ENCODE measurements at regions not wholly inside any gene's neighbourhood (a gene's known extent, or its start where the extent isn't known, plus 50 kb on each side); places are given as distances from the start of the nearest gene placed in this dataset.

DNA sequence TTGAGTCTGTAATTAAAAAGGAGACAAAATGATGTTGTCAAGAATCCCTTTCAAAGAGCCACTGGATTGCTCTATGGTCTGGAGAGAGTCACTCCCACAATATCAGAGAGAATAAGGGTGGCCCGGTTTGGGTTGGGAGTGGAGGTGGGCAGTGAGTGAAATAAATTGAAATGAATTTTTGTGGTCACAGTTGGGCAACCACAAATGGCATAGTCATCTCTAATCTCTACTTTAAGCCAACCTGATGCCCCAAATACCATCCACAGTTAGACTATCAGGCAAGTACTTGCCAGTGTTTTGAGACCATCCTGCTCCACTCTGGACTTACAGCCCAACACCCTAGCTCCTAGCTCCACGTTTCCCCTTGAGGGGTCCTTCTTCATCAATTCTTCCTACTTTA is 559.7 kb downstream of the BCL11A start:
- Histone ChIP-seq H3K4me1 (no peaks in the 10 kb centered on the region), H3K4me3 (ENCODE audit: low read depth, low read length) (no peak overlapping the region), H3K27me3 (no peaks in the 10 kb centered on the region), H3K36me3 (no peaks in the 10 kb centered on the region), H3K9me3 (no peaks in the 10 kb centered on the region)
- TF ChIP-seq, protein P1, sequence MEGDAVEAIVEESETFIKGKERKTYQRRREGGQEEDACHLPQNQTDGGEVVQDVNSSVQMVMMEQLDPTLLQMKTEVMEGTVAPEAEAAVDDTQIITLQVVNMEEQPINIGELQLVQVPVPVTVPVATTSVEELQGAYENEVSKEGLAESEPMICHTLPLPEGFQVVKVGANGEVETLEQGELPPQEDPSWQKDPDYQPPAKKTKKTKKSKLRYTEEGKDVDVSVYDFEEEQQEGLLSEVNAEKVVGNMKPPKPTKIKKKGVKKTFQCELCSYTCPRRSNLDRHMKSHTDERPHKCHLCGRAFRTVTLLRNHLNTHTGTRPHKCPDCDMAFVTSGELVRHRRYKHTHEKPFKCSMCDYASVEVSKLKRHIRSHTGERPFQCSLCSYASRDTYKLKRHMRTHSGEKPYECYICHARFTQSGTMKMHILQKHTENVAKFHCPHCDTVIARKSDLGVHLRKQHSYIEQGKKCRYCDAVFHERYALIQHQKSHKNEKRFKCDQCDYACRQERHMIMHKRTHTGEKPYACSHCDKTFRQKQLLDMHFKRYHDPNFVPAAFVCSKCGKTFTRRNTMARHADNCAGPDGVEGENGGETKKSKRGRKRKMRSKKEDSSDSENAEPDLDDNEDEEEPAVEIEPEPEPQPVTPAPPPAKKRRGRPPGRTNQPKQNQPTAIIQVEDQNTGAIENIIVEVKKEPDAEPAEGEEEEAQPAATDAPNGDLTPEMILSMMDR (IDR thresholded peaks at IDR 0.05; ENCODE audit: low read depth, low read length): no peak
- no peak for DNase-seq

DNA sequence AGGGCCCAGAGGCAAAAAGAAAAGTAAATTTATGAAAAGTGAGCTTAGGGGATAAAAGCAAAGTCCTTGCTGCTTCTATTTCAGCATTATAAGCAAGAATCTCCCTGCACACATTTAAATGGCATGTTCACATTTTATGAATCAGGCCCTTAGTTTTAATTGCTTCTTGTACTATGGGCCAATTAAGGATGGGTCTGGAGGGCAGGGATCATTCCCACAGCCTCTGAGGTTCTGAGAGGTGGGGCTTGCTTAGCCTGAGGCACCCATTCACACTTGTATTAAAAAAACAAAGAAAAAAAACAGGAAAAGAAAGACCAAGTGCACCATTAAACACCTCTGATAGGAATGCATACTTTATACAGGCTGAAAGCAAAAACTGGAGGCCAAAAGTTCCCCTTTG is 565.1 kb downstream of the BCL11A start:
- Histone ChIP-seq H3K4me1 (no peaks in the 10 kb centered on the region), H3K27me3 (no peaks in the 10 kb centered on the region), H3K36me3 (no peaks in the 10 kb centered on the region), H3K4me3 (ENCODE audit: low read depth, low read length) (no peak overlapping the region), H3K9me3 (no peaks in the 10 kb centered on the region)
- DNase-seq: no peak
- TF ChIP-seq, protein P1 (IDR thresholded peaks at IDR 0.05; ENCODE audit: low read depth, low read length): no peak

GRCh38 chr2:59986511-59986910 is 566.9 kb downstream of the BCL11A start:
- no peaks in the 10 kb centered on the region for H3K9me3 ChIP-seq
- TF ChIP-seq, protein P1 (IDR thresholded peaks at IDR 0.05; ENCODE audit: low read depth, low read length): no peak
- no peaks in the 10 kb centered on the region for H3K36me3 ChIP-seq
- H3K27me3 ChIP-seq: no peaks in the 10 kb centered on the region
- H3K4me3 ChIP-seq (ENCODE audit: low read depth, low read length): no peak overlapping the region
- DNase-seq: no peak
- no peaks in the 10 kb centered on the region for H3K4me1 ChIP-seq

DNA sequence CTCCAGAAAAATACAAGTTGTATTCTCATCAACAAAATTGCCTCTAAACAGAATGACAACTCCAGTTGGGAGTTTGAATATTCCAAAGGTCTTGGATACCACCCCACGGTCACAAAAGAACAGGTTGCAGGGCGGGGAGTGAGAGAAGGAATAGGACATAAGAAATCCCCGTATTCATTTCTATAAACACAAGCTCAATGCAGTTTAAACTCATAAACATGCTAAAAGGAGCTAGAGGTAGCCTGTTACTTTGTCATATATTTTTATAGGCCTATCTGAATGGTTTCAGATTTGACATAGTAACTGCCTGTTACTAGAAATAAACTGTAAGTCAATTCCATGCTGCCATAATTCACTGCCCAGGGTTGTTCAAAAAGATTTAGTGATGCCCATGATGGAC is 567.5 kb downstream of the BCL11A start:
- H3K4me3 ChIP-seq (ENCODE audit: low read depth, low read length): no peak overlapping the region
- TF ChIP-seq, protein P1 (IDR thresholded peaks at IDR 0.05; ENCODE audit: low read depth, low read length): no peak
- H3K27me3 ChIP-seq: no peaks in the 10 kb centered on the region
- no peaks in the 10 kb centered on the region for H3K36me3 ChIP-seq
- no peak for DNase-seq
- no peaks in the 10 kb centered on the region for H3K4me1 ChIP-seq
- H3K9me3 ChIP-seq: no peaks in the 10 kb centered on the region

GRCh38 chr2:59974051-59974766 is 579.2 kb downstream of the BCL11A start:
- H3K36me3 ChIP-seq: no peaks in the 10 kb centered on the region
- no peaks in the 10 kb centered on the region for H3K9me3 ChIP-seq
- TF ChIP-seq, protein P1 (IDR thresholded peaks at IDR 0.05; ENCODE audit: low read depth, low read length): no peak
- H3K4me3 ChIP-seq (ENCODE audit: low read depth, low read length): no peak overlapping the region
- H3K4me1 ChIP-seq: no peaks in the 10 kb centered on the region
- DNase-seq: no peak
- no peaks in the 10 kb centered on the region for H3K27me3 ChIP-seq

DNA sequence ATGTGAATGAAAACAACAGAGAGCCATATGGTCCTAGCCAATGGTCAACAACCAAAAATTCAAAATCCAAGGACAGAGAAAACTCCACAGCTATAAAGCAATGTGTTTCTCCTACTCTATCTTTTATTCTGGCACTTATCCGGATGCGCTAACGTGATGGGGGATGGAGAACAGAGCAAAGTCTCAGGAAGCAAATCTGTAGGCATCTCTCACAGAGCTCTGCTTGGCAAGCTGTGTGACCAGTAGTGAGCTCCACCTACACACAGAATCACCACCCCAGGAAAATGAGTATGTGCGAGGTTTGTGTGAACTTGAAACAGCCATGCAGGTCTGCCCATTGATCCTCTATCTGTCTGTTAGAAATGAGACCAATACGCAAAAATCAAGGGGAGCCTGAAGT is 584.3 kb downstream of the BCL11A start:
- no peak for DNase-seq
- TF ChIP-seq, protein P1 (IDR thresholded peaks at IDR 0.05; ENCODE audit: low read depth, low read length): no peak
- Histone ChIP-seq H3K27me3 (no peaks in the 10 kb centered on the region), H3K36me3 (no peaks in the 10 kb centered on the region), H3K4me3 (ENCODE audit: low read depth, low read length) (no peak overlapping the region), H3K4me1 (no peaks in the 10 kb centered on the region), H3K9me3 (no peaks in the 10 kb centered on the region)

Data from BE2C (cell line).